Glutamatergic neuron (in vitro differentiated cells): ENCODE measurements at regions not wholly inside any gene's neighbourhood (a gene's known extent, or its start where the extent isn't known, plus 50 kb on each side); places are given as distances from the start of the nearest gene placed in this dataset.

Source experiments
- DNase-seq: peaks from one replicate; pipeline ENCODE4 v3.0.0; 2022
- H3K27ac Mint-ChIP-seq: one replicate; pipeline ENCODE4 v1.8.0; 2020; ENCODE audit warnings: mild to moderate bottlenecking, mixed read lengths, inconsistent platforms; ENCODE audit not compliant: unreplicated experiment
- H3K27me3 Mint-ChIP-seq: one replicate; pipeline ENCODE4 v1.8.0; 2020; ENCODE audit warnings: mild to moderate bottlenecking, moderate library complexity, mixed read lengths, inconsistent platforms; ENCODE audit not compliant: unreplicated experiment
- H3K36me3 Mint-ChIP-seq: one replicate; pipeline ENCODE4 v1.8.0; 2020; ENCODE audit warnings: mild to moderate bottlenecking, mixed read lengths, inconsistent platforms; ENCODE audit not compliant: unreplicated experiment
- H3K4me1 Mint-ChIP-seq: one replicate; pipeline ENCODE4 v1.8.0; 2020; ENCODE audit warnings: mild to moderate bottlenecking, low read depth, mixed read lengths, inconsistent platforms; ENCODE audit not compliant: unreplicated experiment
- H3K4me3 Mint-ChIP-seq: one replicate; pipeline ENCODE4 v1.8.0; 2020; ENCODE audit warnings: mild to moderate bottlenecking, mixed read lengths, inconsistent platforms; ENCODE audit not compliant: unreplicated experiment
- H3K9me3 Mint-ChIP-seq: one replicate; pipeline ENCODE4 v1.8.0; 2020; ENCODE audit warnings: mild to moderate bottlenecking, moderate library complexity, mixed read lengths, inconsistent platforms; ENCODE audit not compliant: unreplicated experiment
- CTCF ChIP-seq: fragments of 200-600 bp; sonication (generic); IDR thresholded peaks from one replicate; pipeline ENCODE4 v1.5.0; 2021; ENCODE audit not compliant: partially characterized antibody, unreplicated experiment

- peaks cover 13% of the 10 kb centered on the region for H3K36me3 Mint-ChIP-seq
- H3K27me3 Mint-ChIP-seq = peaks cover 3% of the 10 kb centered on the region
- no peak overlapping the region for H3K4me3 Mint-ChIP-seq
- peaks cover 3% of the 10 kb centered on the region for H3K9me3 Mint-ChIP-seq
- DNase-seq = no peak
- H3K27ac Mint-ChIP-seq = no peak overlapping the region
- H3K4me1 Mint-ChIP-seq = peaks cover 2% of the 10 kb centered on the region
- no peak for TF ChIP-seq CTCF
These were observed 65.8 kb upstream of the KCNA1 start for GRCh38 chr12:4843907-4844306.

GRCh38 chr12:4847713-4848112, 62.0 kb upstream of the KCNA1 start:
- Mint-ChIP-seq H3K27ac (no peak overlapping the region), H3K36me3 (peaks cover 10% of the 10 kb centered on the region), H3K4me3 (no peak overlapping the region), H3K4me1 (peaks cover 2% of the 10 kb centered on the region), H3K9me3 (peaks cover 7% of the 10 kb centered on the region), H3K27me3 (peaks cover 5% of the 10 kb centered on the region)
- no peak for DNase-seq
- no peak for TF ChIP-seq CTCF

GRCh38 chr12:4849115-4849541, 60.6 kb upstream of the KCNA1 start:
- Mint-ChIP-seq H3K27ac (no peak overlapping the region), H3K4me1 (peaks cover 2% of the 10 kb centered on the region), H3K4me3 (no peak overlapping the region), H3K9me3 (peaks cover 9% of the 10 kb centered on the region), H3K27me3 (peaks cover 10% of the 10 kb centered on the region), H3K36me3 (peaks cover 9% of the 10 kb centered on the region)
- TF ChIP-seq CTCF = peak; percentile 73
- DNase-seq = no peak

- TF ChIP-seq CTCF = no peak
- Mint-ChIP-seq H3K4me1 (peaks cover 2% of the 10 kb centered on the region), H3K27ac (no peak overlapping the region), H3K36me3 (peaks cover 9% of the 10 kb centered on the region), H3K27me3 (peaks cover 10% of the 10 kb centered on the region), H3K4me3 (no peak overlapping the region), H3K9me3 (peaks cover 9% of the 10 kb centered on the region)
- no peak for DNase-seq
These were observed 59.8 kb upstream of the KCNA1 start for GRCh38 chr12:4849795-4850345.

- no peak for DNase-seq
- no peak for TF ChIP-seq CTCF
- peaks cover 9% of the 10 kb centered on the region for H3K9me3 Mint-ChIP-seq
- no peak overlapping the region for H3K27ac Mint-ChIP-seq
- no peaks in the 10 kb centered on the region for H3K4me1 Mint-ChIP-seq
- H3K36me3 Mint-ChIP-seq = peaks cover 9% of the 10 kb centered on the region
- H3K27me3 Mint-ChIP-seq = peaks cover 10% of the 10 kb centered on the region
- no peak overlapping the region for H3K4me3 Mint-ChIP-seq
These were observed 58.8 kb upstream of the KCNA1 start for GRCh38 chr12:4850857-4851380.
